ENCODE measurements at regions not wholly inside any gene's neighbourhood (a gene's known extent, or its start where the extent isn't known, plus 50 kb on each side); places are given as distances from the start of the nearest gene placed in this dataset.

- H3K27me3 Mint-ChIP-seq (ENCODE audit: low read depth, unreplicated experiment), result peaks cover 3% of the 10 kb centered on the region
- FAIRE-seq (no peak), DNase-seq (ENCODE audit: low read depth) (no peak)
- H3K9me3 Mint-ChIP-seq (ENCODE audit: unreplicated experiment), result peaks cover 6% of the 10 kb centered on the region
- Histone ChIP-seq H3K4me1 (ENCODE audit: insufficient read depth, low read length) (no peaks in the 10 kb centered on the region), H3K79me2 (ENCODE audit: insufficient read depth, low read length) (no peaks in the 10 kb centered on the region), H2AFZ (ENCODE audit: low read depth, low read length) (no peak overlapping the region), H3K27ac (ENCODE audit: low read depth, low read length) (no peak overlapping the region), H3K36me3 (ENCODE audit: insufficient read depth, low read length) (no peaks in the 10 kb centered on the region), H3K9me3 (ENCODE audit: insufficient read depth, low read depth, low read length) (no peaks in the 10 kb centered on the region), H3K9ac (ENCODE audit: low read length) (no peak overlapping the region), H3K4me2 (ENCODE audit: low read length) (no peak overlapping the region), H3K4me3 (ENCODE audit: insufficient read depth, low read depth, low read length) (no peak overlapping the region), H3K27me3 (ENCODE audit: insufficient read depth, low read length) (no peaks in the 10 kb centered on the region), H4K20me1 (ENCODE audit: insufficient read depth, low read length) (no peaks in the 10 kb centered on the region)
- H3K27ac Mint-ChIP-seq (ENCODE audit: unreplicated experiment), result no peak overlapping the region
- H3K4me1 Mint-ChIP-seq (ENCODE audit: low read depth, unreplicated experiment), result peaks cover 1% of the 10 kb centered on the region
- TF ChIP-seq EZH2 (IDR thresholded peaks at IDR 0.05; ENCODE audit: insufficient read depth, low read length) (no peak), CTCF (IDR thresholded peaks at IDR 0.05; ENCODE audit: insufficient read depth, low read depth, low read length) (no peak)
- H3K4me3 Mint-ChIP-seq (ENCODE audit: unreplicated experiment), result no peak overlapping the region
- no peaks in the 10 kb centered on the region for H3K36me3 Mint-ChIP-seq (ENCODE audit: low read depth, unreplicated experiment)
These were observed 278.5 kb downstream of the PARM1 start for GRCh38 chr4:75211422-75211821.

GRCh38 chr4:75207902-75208301 lies 275.0 kb downstream of the PARM1 start:
- no peak overlapping the region for H3K27ac Mint-ChIP-seq (ENCODE audit: unreplicated experiment)
- Histone ChIP-seq H3K79me2 (ENCODE audit: insufficient read depth, low read length) (no peaks in the 10 kb centered on the region), H3K4me2 (ENCODE audit: low read length) (no peak overlapping the region), H3K4me3 (ENCODE audit: insufficient read depth, low read depth, low read length) (no peak overlapping the region), H2AFZ (ENCODE audit: low read depth, low read length) (no peak overlapping the region), H3K27ac (ENCODE audit: low read depth, low read length) (no peak overlapping the region), H3K4me1 (ENCODE audit: insufficient read depth, low read length) (no peaks in the 10 kb centered on the region), H3K9ac (ENCODE audit: low read length) (no peak overlapping the region), H3K36me3 (ENCODE audit: insufficient read depth, low read length) (no peaks in the 10 kb centered on the region), H4K20me1 (ENCODE audit: insufficient read depth, low read length) (no peaks in the 10 kb centered on the region), H3K27me3 (ENCODE audit: insufficient read depth, low read length) (no peaks in the 10 kb centered on the region), H3K9me3 (ENCODE audit: insufficient read depth, low read depth, low read length) (no peaks in the 10 kb centered on the region)
- H3K4me1 Mint-ChIP-seq (ENCODE audit: low read depth, unreplicated experiment), result peaks cover 1% of the 10 kb centered on the region
- DNase-seq (ENCODE audit: low read depth) (no peak), FAIRE-seq (no peak)
- no peaks in the 10 kb centered on the region for H3K9me3 Mint-ChIP-seq (ENCODE audit: unreplicated experiment)
- H3K4me3 Mint-ChIP-seq (ENCODE audit: unreplicated experiment), result no peak overlapping the region
- H3K36me3 Mint-ChIP-seq (ENCODE audit: low read depth, unreplicated experiment), result no peaks in the 10 kb centered on the region
- peaks cover 3% of the 10 kb centered on the region for H3K27me3 Mint-ChIP-seq (ENCODE audit: low read depth, unreplicated experiment)
- TF ChIP-seq EZH2 (IDR thresholded peaks at IDR 0.05; ENCODE audit: insufficient read depth, low read length) (no peak), CTCF (IDR thresholded peaks at IDR 0.05; ENCODE audit: insufficient read depth, low read depth, low read length) (no peak)

GRCh38 chr4:75195111-75195510 lies 262.2 kb downstream of the PARM1 start:
- Histone ChIP-seq H2AFZ (ENCODE audit: low read depth, low read length) (no peak overlapping the region), H3K9me3 (ENCODE audit: insufficient read depth, low read depth, low read length) (no peaks in the 10 kb centered on the region), H3K27me3 (ENCODE audit: insufficient read depth, low read length) (no peaks in the 10 kb centered on the region), H3K27ac (ENCODE audit: low read depth, low read length) (no peak overlapping the region), H3K4me1 (ENCODE audit: insufficient read depth, low read length) (no peaks in the 10 kb centered on the region), H4K20me1 (ENCODE audit: insufficient read depth, low read length) (no peaks in the 10 kb centered on the region), H3K9ac (ENCODE audit: low read length) (no peak overlapping the region), H3K4me2 (ENCODE audit: low read length) (no peak overlapping the region), H3K79me2 (ENCODE audit: insufficient read depth, low read length) (no peaks in the 10 kb centered on the region), H3K36me3 (ENCODE audit: insufficient read depth, low read length) (no peaks in the 10 kb centered on the region), H3K4me3 (ENCODE audit: insufficient read depth, low read depth, low read length) (no peak overlapping the region)
- H3K9me3 Mint-ChIP-seq (ENCODE audit: unreplicated experiment), result peaks cover 8% of the 10 kb centered on the region
- peaks cover 2% of the 10 kb centered on the region for H3K4me1 Mint-ChIP-seq (ENCODE audit: low read depth, unreplicated experiment)
- DNase-seq (ENCODE audit: low read depth), result no peak
- no peaks in the 10 kb centered on the region for H3K36me3 Mint-ChIP-seq (ENCODE audit: low read depth, unreplicated experiment)
- TF ChIP-seq CTCF (IDR thresholded peaks at IDR 0.05; ENCODE audit: insufficient read depth, low read depth, low read length) (no peak), EZH2 (IDR thresholded peaks at IDR 0.05; ENCODE audit: insufficient read depth, low read length) (no peak)
- no peak overlapping the region for H3K4me3 Mint-ChIP-seq (ENCODE audit: unreplicated experiment)
- peaks cover 18% of the 10 kb centered on the region for H3K27me3 Mint-ChIP-seq (ENCODE audit: low read depth, unreplicated experiment)
- FAIRE-seq, result no peak
- no peak overlapping the region for H3K27ac Mint-ChIP-seq (ENCODE audit: unreplicated experiment)

Data from astrocyte (in vitro differentiated cells and primary cell).